CD4-positive, CD25-positive, alpha-beta regulatory T cell (primary cell): ENCODE measurements at regions not wholly inside any gene's neighbourhood (a gene's known extent, or its start where the extent isn't known, plus 50 kb on each side); places are given as distances from the start of the nearest gene placed in this dataset.
"Not testable (repeated sequence)": the region's sequence is repeated elsewhere in the genome, so short reads cannot be mapped to it uniquely, and the experiment has no call there.

ENCODE experiments used
- ATAC-seq, 2 donors: fragments of 150-1000 bp; cut with Tn5 transposase; one replicate each; pipeline ENCODE4 v1.10.0; 2021; ENCODE audit warnings: low read depth in 2 of 2, moderate number of reproducible peaks in 2 of 2, moderate library complexity in 1 of 2
- DNase-seq, 3 donors: peaks; one replicate each; pipeline versions ENCODE4 v3.0.0 to v3.0.0-alpha.2; 2012 to 2022; ENCODE audit warnings: mixed read lengths in 1 of 3
- H3K27ac ChIP-seq: one replicate; pipeline ENCODE4 v1.7.0; 2013; ENCODE audit warnings: mild to moderate bottlenecking, low read length; ENCODE audit not compliant: insufficient read depth, poor library complexity, severe bottlenecking
- H3K27me3 ChIP-seq: one replicate; pipeline ENCODE4 v1.7.0; 2013; ENCODE audit warnings: low read length; ENCODE audit not compliant: control insufficient read depth, insufficient read depth
- H3K36me3 ChIP-seq: one replicate; pipeline ENCODE4 v1.7.0; 2013; ENCODE audit warnings: mild to moderate bottlenecking, low read length, moderate library complexity; ENCODE audit not compliant: control insufficient read depth, insufficient read depth
- H3K4me1 ChIP-seq: 2 replicates; pipeline ENCODE4 v1.7.0; 2013; ENCODE audit warnings: mild to moderate bottlenecking, low read length; ENCODE audit not compliant: insufficient read depth, control insufficient read depth, poor library complexity, severe bottlenecking
- H3K4me3 ChIP-seq: one replicate; pipeline ENCODE4 v1.7.0; 2013; ENCODE audit warnings: low read depth, mild to moderate bottlenecking, low read length, moderate library complexity
- H3K9me3 ChIP-seq, 2 experiments: 1 replicate in 1 of 2; 2 replicates in 1 of 2; pipeline ENCODE4 v1.7.0; 2013; ENCODE audit warnings: low read length in 2 of 2, mild to moderate bottlenecking in 1 of 2, moderate library complexity in 1 of 2; ENCODE audit not compliant: control insufficient read depth in 2 of 2
- H3K27ac Mint-ChIP-seq, 3 donors: one replicate each; pipeline ENCODE4 v1.8.0; 2020 to 2022; ENCODE audit warnings: mild to moderate bottlenecking in 3 of 3, mixed read lengths in 3 of 3, moderate library complexity in 2 of 3
- H3K27me3 Mint-ChIP-seq: one replicate; pipeline ENCODE4 v1.8.0; 2022; ENCODE audit warnings: mild to moderate bottlenecking, mixed read lengths
- H3K36me3 Mint-ChIP-seq: one replicate; pipeline ENCODE4 v1.8.0; 2020; ENCODE audit warnings: mixed read lengths
- H3K4me1 Mint-ChIP-seq, 4 donors: one replicate each; pipeline ENCODE4 v1.8.0; 2020 to 2022; ENCODE audit warnings: mixed read lengths in 4 of 4, mild to moderate bottlenecking in 1 of 4
- H3K4me3 Mint-ChIP-seq, 4 donors: one replicate each; pipeline ENCODE4 v1.8.0; 2020 to 2022; ENCODE audit warnings: mild to moderate bottlenecking in 4 of 4, mixed read lengths in 4 of 4, moderate library complexity in 3 of 4
- H3K9me3 Mint-ChIP-seq, 7 donors: one replicate each; pipeline ENCODE4 v1.8.0; 2020 to 2022; ENCODE audit warnings: mixed read lengths in 7 of 7, mild to moderate bottlenecking in 3 of 7, moderate library complexity in 2 of 7

GRCh38 chr6:91240878-91241603 is 654.2 kb upstream of the MAP3K7 start:
- Mint-ChIP-seq H3K9me3 (peaks cover 0 to 5% (median 0%) of the 10 kb centered on the region in 7 donors), H3K27ac (no peak overlapping the region), H3K4me3 (no peak overlapping the region), H3K27me3 (no peaks in the 10 kb centered on the region), H3K4me1 (no peaks in the 10 kb centered on the region), H3K36me3 (no peaks in the 10 kb centered on the region)
- ATAC-seq: no peak
- DNase-seq: no peak
- H3K4me3 ChIP-seq: no peak overlapping the region
- H3K36me3 ChIP-seq: no peaks in the 10 kb centered on the region
- no peak overlapping the region for H3K27ac ChIP-seq
- H3K27me3 ChIP-seq: no peaks in the 10 kb centered on the region
- H3K4me1 ChIP-seq: no peaks in the 10 kb centered on the region
- no peaks in the 10 kb centered on the region for H3K9me3 ChIP-seq

GRCh38 chr6:91221072-91221720 is 634.3 kb upstream of the MAP3K7 start:
- Histone ChIP-seq H3K36me3 (no peaks in the 10 kb centered on the region), H3K4me1 (no peaks in the 10 kb centered on the region), H3K9me3 (no peaks in the 10 kb centered on the region), H3K27me3 (no peaks in the 10 kb centered on the region), H3K4me3 (no peak overlapping the region), H3K27ac (no peak overlapping the region)
- H3K4me3 Mint-ChIP-seq: no peak overlapping the region
- no peaks in the 10 kb centered on the region for H3K27me3 Mint-ChIP-seq
- ATAC-seq: no peak
- no peaks in the 10 kb centered on the region for H3K36me3 Mint-ChIP-seq
- peaks cover 0 to 6% (median 0%) of the 10 kb centered on the region in 7 donors for H3K9me3 Mint-ChIP-seq
- H3K27ac Mint-ChIP-seq: no peak overlapping the region
- H3K4me1 Mint-ChIP-seq: no peaks in the 10 kb centered on the region
- no peak for DNase-seq

GRCh38 chr6:91213229-91213901 is 626.5 kb upstream of the MAP3K7 start:
- no peaks in the 10 kb centered on the region for H3K36me3 Mint-ChIP-seq
- ATAC-seq: no peak
- no peaks in the 10 kb centered on the region for H3K27me3 ChIP-seq
- no peaks in the 10 kb centered on the region for H3K9me3 ChIP-seq
- no peaks in the 10 kb centered on the region for H3K4me1 ChIP-seq
- H3K27ac ChIP-seq: no peak overlapping the region
- no peak overlapping the region for H3K4me3 ChIP-seq
- H3K9me3 Mint-ChIP-seq: peaks cover 0 to 29% (median 5%) of the 10 kb centered on the region in 7 donors
- H3K4me3 Mint-ChIP-seq: no peak overlapping the region
- H3K4me1 Mint-ChIP-seq: no peaks in the 10 kb centered on the region
- no peak for DNase-seq
- H3K36me3 ChIP-seq: no peaks in the 10 kb centered on the region
- no peaks in the 10 kb centered on the region for H3K27me3 Mint-ChIP-seq
- no peak overlapping the region for H3K27ac Mint-ChIP-seq

GRCh38 chr6:91198588-91199255 is 611.9 kb upstream of the MAP3K7 start:
- H3K36me3 ChIP-seq: no peaks in the 10 kb centered on the region
- Mint-ChIP-seq H3K9me3 (peaks cover 0 to 4% (median 3%) of the 10 kb centered on the region in 7 donors), H3K4me1 (no peaks in the 10 kb centered on the region), H3K27ac (no peak overlapping the region), H3K4me3 (no peak overlapping the region), H3K36me3 (no peaks in the 10 kb centered on the region), H3K27me3 (no peaks in the 10 kb centered on the region)
- no peak overlapping the region for H3K27ac ChIP-seq
- H3K27me3 ChIP-seq: no peaks in the 10 kb centered on the region
- no peaks in the 10 kb centered on the region for H3K4me1 ChIP-seq
- DNase-seq (no peak), ATAC-seq (no peak)
- no peak overlapping the region for H3K4me3 ChIP-seq
- no peaks in the 10 kb centered on the region for H3K9me3 ChIP-seq

- H3K27me3 Mint-ChIP-seq: no peaks in the 10 kb centered on the region
- no peak overlapping the region for H3K4me3 Mint-ChIP-seq
- Histone ChIP-seq H3K4me1 (no peaks in the 10 kb centered on the region), H3K27me3 (no peaks in the 10 kb centered on the region), H3K36me3 (no peaks in the 10 kb centered on the region), H3K9me3 (no peaks in the 10 kb centered on the region), H3K27ac (no peak overlapping the region), H3K4me3 (no peak overlapping the region)
- no peaks in the 10 kb centered on the region for H3K4me1 Mint-ChIP-seq
- peaks cover 0 to 4% (median 3%) of the 10 kb centered on the region in 7 donors for H3K9me3 Mint-ChIP-seq
- no peak overlapping the region for H3K27ac Mint-ChIP-seq
- DNase-seq (no peak), ATAC-seq (no peak)
- H3K36me3 Mint-ChIP-seq: no peaks in the 10 kb centered on the region
These were observed 609.9 kb upstream of the MAP3K7 start for GRCh38 chr6:91196729-91197128.

GRCh38 chr6:91193446-91193845 is 606.6 kb upstream of the MAP3K7 start:
- H3K36me3 ChIP-seq: no peaks in the 10 kb centered on the region
- H3K27ac Mint-ChIP-seq: no peak overlapping the region
- ATAC-seq (no peak), DNase-seq (no peak)
- H3K4me3 Mint-ChIP-seq: no peak overlapping the region
- H3K4me1 ChIP-seq: no peaks in the 10 kb centered on the region
- no peaks in the 10 kb centered on the region for H3K36me3 Mint-ChIP-seq
- no peak overlapping the region for H3K27ac ChIP-seq
- H3K9me3 ChIP-seq: no peaks in the 10 kb centered on the region
- H3K27me3 ChIP-seq: no peaks in the 10 kb centered on the region
- H3K9me3 Mint-ChIP-seq: peaks cover 1 to 9% (median 5%) of the 10 kb centered on the region in 7 donors
- no peaks in the 10 kb centered on the region for H3K27me3 Mint-ChIP-seq
- no peaks in the 10 kb centered on the region for H3K4me1 Mint-ChIP-seq
- no peak overlapping the region for H3K4me3 ChIP-seq

- H3K36me3 ChIP-seq, H3K9me3 ChIP-seq, H3K4me1 ChIP-seq, H3K4me3 ChIP-seq, H3K27me3 ChIP-seq, ATAC-seq, H3K27ac Mint-ChIP-seq, H3K4me1 Mint-ChIP-seq, H3K27me3 Mint-ChIP-seq, H3K36me3 Mint-ChIP-seq, H3K4me3 Mint-ChIP-seq, DNase-seq, H3K27ac ChIP-seq: not testable (repeated sequence)
- peaks cover 1 to 15% (median 5%) of the 10 kb centered on the region in 7 donors for H3K9me3 Mint-ChIP-seq
These were observed 603.2 kb upstream of the MAP3K7 start for GRCh38 chr6:91190041-91190440.
